Immature natural killer cell (primary cell): ENCODE measurements at regions not wholly inside any gene's neighbourhood (a gene's known extent, or its start where the extent isn't known, plus 50 kb on each side); places are given as distances from the start of the nearest gene placed in this dataset.
"Not testable (repeated sequence)": the region's sequence is repeated elsewhere in the genome, so short reads cannot be mapped to it uniquely, and the experiment has no call there.

Experiments
- DNase-seq, 3 donors: peaks; one replicate each; pipeline ENCODE4 v3.0.0; 2022; ENCODE audit warnings: mixed read lengths in 1 of 3
- H3K27ac Mint-ChIP-seq, 6 donors: one replicate each; pipeline ENCODE4 v1.8.0; 2020; ENCODE audit warnings: mixed read lengths in 6 of 6, mild to moderate bottlenecking in 5 of 6, inconsistent platforms in 4 of 6, moderate library complexity in 3 of 6
- H3K27me3 Mint-ChIP-seq, 3 donors: one replicate each; pipeline ENCODE4 v1.8.0; 2020 to 2021; ENCODE audit warnings: low read depth in 3 of 3, mild to moderate bottlenecking in 3 of 3, mixed read lengths in 3 of 3, moderate library complexity in 3 of 3, inconsistent platforms in 1 of 3
- H3K36me3 Mint-ChIP-seq, 3 donors: one replicate each; pipeline ENCODE4 v1.8.0; 2020; ENCODE audit warnings: mixed read lengths in 3 of 3, inconsistent platforms in 2 of 3, mild to moderate bottlenecking in 2 of 3
- H3K4me1 Mint-ChIP-seq, 2 donors: one replicate each; pipeline ENCODE4 v1.8.0; 2020; ENCODE audit warnings: inconsistent platforms in 2 of 2, mild to moderate bottlenecking in 2 of 2, mixed read lengths in 2 of 2, moderate library complexity in 1 of 2
- H3K4me3 Mint-ChIP-seq, 5 donors: one replicate each; pipeline ENCODE4 v1.8.0; 2020; ENCODE audit warnings: mild to moderate bottlenecking in 5 of 5, mixed read lengths in 5 of 5, inconsistent platforms in 3 of 5, moderate library complexity in 3 of 5
- H3K9me3 Mint-ChIP-seq, 6 donors: one replicate each; pipeline ENCODE4 v1.8.0; 2020; ENCODE audit warnings: mild to moderate bottlenecking in 6 of 6, mixed read lengths in 6 of 6, inconsistent platforms in 4 of 6, moderate library complexity in 3 of 6

- no peak overlapping the region for H3K4me3 Mint-ChIP-seq
- H3K27me3 Mint-ChIP-seq: peaks cover 0 to 6% (median 1%) of the 10 kb centered on the region in 3 donors
- no peak for DNase-seq
- no peak overlapping the region for H3K27ac Mint-ChIP-seq
- H3K36me3 Mint-ChIP-seq: no peaks in the 10 kb centered on the region
- H3K9me3 Mint-ChIP-seq: no peaks in the 10 kb centered on the region
- H3K4me1 Mint-ChIP-seq: no peaks in the 10 kb centered on the region
Measured at GRCh38 chrX:109782994-109783700, 50.1 kb upstream of the ACSL4 start.

- Mint-ChIP-seq H3K27me3 (peaks cover 0 to 6% (median 1%) of the 10 kb centered on the region in 3 donors), H3K36me3 (no peaks in the 10 kb centered on the region), H3K27ac (no peak overlapping the region), H3K4me3 (no peak overlapping the region), H3K4me1 (no peaks in the 10 kb centered on the region), H3K9me3 (no peaks in the 10 kb centered on the region)
- DNase-seq: no peak
Measured at GRCh38 chrX:109783701-109784079, 50.6 kb upstream of the ACSL4 start.

GRCh38 chrX:109785053-109785452 is 52.0 kb upstream of the ACSL4 start:
- no peak for DNase-seq
- H3K4me3 Mint-ChIP-seq: no peak overlapping the region
- no peaks in the 10 kb centered on the region for H3K4me1 Mint-ChIP-seq
- H3K9me3 Mint-ChIP-seq: no peaks in the 10 kb centered on the region
- H3K27ac Mint-ChIP-seq: no peak overlapping the region
- H3K27me3 Mint-ChIP-seq: peaks cover 1 to 6% (median 3%) of the 10 kb centered on the region in 3 donors
- H3K36me3 Mint-ChIP-seq: no peaks in the 10 kb centered on the region

GRCh38 chrX:109790511-109790910 is 57.5 kb upstream of the ACSL4 start:
- H3K27ac Mint-ChIP-seq, H3K4me3 Mint-ChIP-seq, H3K4me1 Mint-ChIP-seq, H3K36me3 Mint-ChIP-seq, H3K27me3 Mint-ChIP-seq, H3K9me3 Mint-ChIP-seq, DNase-seq: not testable (repeated sequence)

GRCh38 chrX:109793191-109793590 is 60.1 kb upstream of the ACSL4 start:
- H3K27ac Mint-ChIP-seq: no peak overlapping the region

GRCh38 chrX:109795682-109796081 is 62.6 kb upstream of the ACSL4 start:
- Mint-ChIP-seq H3K27ac (no peak overlapping the region), H3K9me3 (peaks cover 0 to 3% (median 0%) of the 10 kb centered on the region in 6 donors), H3K36me3 (no peaks in the 10 kb centered on the region), H3K4me1 (no peaks in the 10 kb centered on the region), H3K4me3 (no peak overlapping the region), H3K27me3 (peaks cover 0 to 6% (median 2%) of the 10 kb centered on the region in 3 donors)
- no peak for DNase-seq

More at GRCh38 chrX:109793191-109793590, 60.1 kb upstream of the ACSL4 start:
- no peak for DNase-seq
- no peak overlapping the region for H3K4me3 Mint-ChIP-seq
- no peaks in the 10 kb centered on the region for H3K36me3 Mint-ChIP-seq
- H3K27me3 Mint-ChIP-seq: peaks cover 0 to 9% (median 2%) of the 10 kb centered on the region in 3 donors
- H3K9me3 Mint-ChIP-seq: peaks cover 0 to 3% (median 0%) of the 10 kb centered on the region in 6 donors
- H3K4me1 Mint-ChIP-seq: no peaks in the 10 kb centered on the region

- Mint-ChIP-seq H3K4me3 (no peak overlapping the region), H3K27me3 (peaks cover 0 to 6% (median 2%) of the 10 kb centered on the region in 3 donors), H3K27ac (no peak overlapping the region), H3K9me3 (peaks cover 0 to 3% (median 0%) of the 10 kb centered on the region in 6 donors), H3K4me1 (no peaks in the 10 kb centered on the region), H3K36me3 (no peaks in the 10 kb centered on the region)
- no peak for DNase-seq
Measured at GRCh38 chrX:109797311-109797975, 64.4 kb upstream of the ACSL4 start.

GRCh38 chrX:109812236-109812635 is 79.2 kb upstream of the ACSL4 start:
- no peaks in the 10 kb centered on the region for H3K4me1 Mint-ChIP-seq
- DNase-seq: no peak
- H3K9me3 Mint-ChIP-seq: no peaks in the 10 kb centered on the region
- no peaks in the 10 kb centered on the region for H3K36me3 Mint-ChIP-seq
- H3K27ac Mint-ChIP-seq: no peak overlapping the region
- peaks cover 2 to 6% (median 2%) of the 10 kb centered on the region in 3 donors for H3K27me3 Mint-ChIP-seq
- H3K4me3 Mint-ChIP-seq: no peak overlapping the region

- H3K36me3 Mint-ChIP-seq: no peaks in the 10 kb centered on the region
Measured at GRCh38 chrX:109813236-109813635, 80.2 kb upstream of the ACSL4 start.

GRCh38 chrX:109818976-109819375 is 85.9 kb upstream of the ACSL4 start:
- Mint-ChIP-seq H3K27ac (peak overlapping the region in 1 of 6 donors; percentile 4), H3K27me3 (peaks cover 1 to 4% (median 2%) of the 10 kb centered on the region in 3 donors), H3K36me3 (no peaks in the 10 kb centered on the region), H3K4me3 (no peak overlapping the region), H3K9me3 (no peaks in the 10 kb centered on the region), H3K4me1 (no peaks in the 10 kb centered on the region)
- no peak for DNase-seq

More at GRCh38 chrX:109813236-109813635, 80.2 kb upstream of the ACSL4 start:
- Mint-ChIP-seq H3K9me3 (no peaks in the 10 kb centered on the region), H3K4me1 (no peaks in the 10 kb centered on the region), H3K27ac (no peak overlapping the region), H3K4me3 (no peak overlapping the region), H3K27me3 (peaks cover 2 to 6% (median 2%) of the 10 kb centered on the region in 3 donors)
- no peak for DNase-seq

- Mint-ChIP-seq H3K27me3 (peaks cover 0 to 7% (median 2%) of the 10 kb centered on the region in 3 donors), H3K4me3 (no peak overlapping the region), H3K36me3 (no peaks in the 10 kb centered on the region), H3K27ac (no peak overlapping the region), H3K4me1 (no peaks in the 10 kb centered on the region), H3K9me3 (no peaks in the 10 kb centered on the region)
- DNase-seq: no peak
Measured at GRCh38 chrX:109822861-109823260, 89.8 kb upstream of the ACSL4 start.

GRCh38 chrX:109826954-109827708 is 94.1 kb upstream of the ACSL4 start:
- Mint-ChIP-seq H3K27ac (no peak overlapping the region), H3K27me3 (peaks cover 3 to 5% (median 3%) of the 10 kb centered on the region in 3 donors), H3K36me3 (no peaks in the 10 kb centered on the region), H3K4me1 (no peaks in the 10 kb centered on the region), H3K9me3 (no peaks in the 10 kb centered on the region), H3K4me3 (no peak overlapping the region)
- DNase-seq: no peak

- no peak overlapping the region for H3K27ac Mint-ChIP-seq
- H3K4me3 Mint-ChIP-seq: no peak overlapping the region
- no peak for DNase-seq
- H3K36me3 Mint-ChIP-seq: no peaks in the 10 kb centered on the region
- H3K27me3 Mint-ChIP-seq: peaks cover 3 to 8% (median 3%) of the 10 kb centered on the region in 3 donors
- no peaks in the 10 kb centered on the region for H3K9me3 Mint-ChIP-seq
- H3K4me1 Mint-ChIP-seq: no peaks in the 10 kb centered on the region
Measured at GRCh38 chrX:109827772-109828171, 94.7 kb upstream of the ACSL4 start.

GRCh38 chrX:109830157-109830703 is 97.2 kb upstream of the ACSL4 start:
- Mint-ChIP-seq H3K9me3 (no peaks in the 10 kb centered on the region), H3K27ac (no peak overlapping the region), H3K4me1 (no peaks in the 10 kb centered on the region), H3K27me3 (peaks cover 3 to 9% (median 3%) of the 10 kb centered on the region in 3 donors), H3K36me3 (no peaks in the 10 kb centered on the region), H3K4me3 (no peak overlapping the region)
- DNase-seq: no peak
